HL-60 (cell line): ENCODE measurements at regions not wholly inside any gene's neighbourhood (a gene's known extent, or its start where the extent isn't known, plus 50 kb on each side); places are given as distances from the start of the nearest gene placed in this dataset.

Experiments used
- TF ChIP-seq, protein P1 (sequence below): IDR thresholded peaks from one replicate; pipeline ENCODE4 v1.5.1; 2011; ENCODE audit warnings: low read length, control low read depth, inconsistent platforms; ENCODE audit not compliant: insufficient read depth
- TF ChIP-seq, protein P2 (sequence below): IDR thresholded peaks from 2 replicates; pipeline ENCODE4 v1.6.1; 2012; ENCODE audit warnings: low read depth; ENCODE audit not compliant: insufficient replicate concordance

DNA sequence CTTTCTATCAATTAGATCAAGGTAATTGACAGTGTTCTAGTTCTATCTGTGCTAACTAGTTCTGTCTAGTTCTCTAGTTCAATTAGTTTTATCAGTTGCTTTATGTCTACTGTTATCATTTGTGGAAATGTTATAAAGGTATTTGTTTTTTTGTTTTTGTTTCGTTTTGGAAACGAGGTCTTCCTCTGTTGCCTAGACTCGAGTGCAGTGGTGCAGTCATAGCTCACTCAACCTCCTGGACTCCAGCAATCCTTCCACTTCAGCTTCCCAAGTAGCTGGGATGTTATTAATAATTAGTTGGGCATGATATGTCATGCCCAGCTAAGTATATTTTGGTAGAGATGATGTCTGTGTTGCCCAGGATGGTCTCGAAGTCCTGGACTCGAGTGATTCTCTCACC lies 1682.8 kb upstream of the LRRTM1 start:
- TF ChIP-seq, protein P1, sequence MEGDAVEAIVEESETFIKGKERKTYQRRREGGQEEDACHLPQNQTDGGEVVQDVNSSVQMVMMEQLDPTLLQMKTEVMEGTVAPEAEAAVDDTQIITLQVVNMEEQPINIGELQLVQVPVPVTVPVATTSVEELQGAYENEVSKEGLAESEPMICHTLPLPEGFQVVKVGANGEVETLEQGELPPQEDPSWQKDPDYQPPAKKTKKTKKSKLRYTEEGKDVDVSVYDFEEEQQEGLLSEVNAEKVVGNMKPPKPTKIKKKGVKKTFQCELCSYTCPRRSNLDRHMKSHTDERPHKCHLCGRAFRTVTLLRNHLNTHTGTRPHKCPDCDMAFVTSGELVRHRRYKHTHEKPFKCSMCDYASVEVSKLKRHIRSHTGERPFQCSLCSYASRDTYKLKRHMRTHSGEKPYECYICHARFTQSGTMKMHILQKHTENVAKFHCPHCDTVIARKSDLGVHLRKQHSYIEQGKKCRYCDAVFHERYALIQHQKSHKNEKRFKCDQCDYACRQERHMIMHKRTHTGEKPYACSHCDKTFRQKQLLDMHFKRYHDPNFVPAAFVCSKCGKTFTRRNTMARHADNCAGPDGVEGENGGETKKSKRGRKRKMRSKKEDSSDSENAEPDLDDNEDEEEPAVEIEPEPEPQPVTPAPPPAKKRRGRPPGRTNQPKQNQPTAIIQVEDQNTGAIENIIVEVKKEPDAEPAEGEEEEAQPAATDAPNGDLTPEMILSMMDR = no peak
- TF ChIP-seq, protein P2, sequence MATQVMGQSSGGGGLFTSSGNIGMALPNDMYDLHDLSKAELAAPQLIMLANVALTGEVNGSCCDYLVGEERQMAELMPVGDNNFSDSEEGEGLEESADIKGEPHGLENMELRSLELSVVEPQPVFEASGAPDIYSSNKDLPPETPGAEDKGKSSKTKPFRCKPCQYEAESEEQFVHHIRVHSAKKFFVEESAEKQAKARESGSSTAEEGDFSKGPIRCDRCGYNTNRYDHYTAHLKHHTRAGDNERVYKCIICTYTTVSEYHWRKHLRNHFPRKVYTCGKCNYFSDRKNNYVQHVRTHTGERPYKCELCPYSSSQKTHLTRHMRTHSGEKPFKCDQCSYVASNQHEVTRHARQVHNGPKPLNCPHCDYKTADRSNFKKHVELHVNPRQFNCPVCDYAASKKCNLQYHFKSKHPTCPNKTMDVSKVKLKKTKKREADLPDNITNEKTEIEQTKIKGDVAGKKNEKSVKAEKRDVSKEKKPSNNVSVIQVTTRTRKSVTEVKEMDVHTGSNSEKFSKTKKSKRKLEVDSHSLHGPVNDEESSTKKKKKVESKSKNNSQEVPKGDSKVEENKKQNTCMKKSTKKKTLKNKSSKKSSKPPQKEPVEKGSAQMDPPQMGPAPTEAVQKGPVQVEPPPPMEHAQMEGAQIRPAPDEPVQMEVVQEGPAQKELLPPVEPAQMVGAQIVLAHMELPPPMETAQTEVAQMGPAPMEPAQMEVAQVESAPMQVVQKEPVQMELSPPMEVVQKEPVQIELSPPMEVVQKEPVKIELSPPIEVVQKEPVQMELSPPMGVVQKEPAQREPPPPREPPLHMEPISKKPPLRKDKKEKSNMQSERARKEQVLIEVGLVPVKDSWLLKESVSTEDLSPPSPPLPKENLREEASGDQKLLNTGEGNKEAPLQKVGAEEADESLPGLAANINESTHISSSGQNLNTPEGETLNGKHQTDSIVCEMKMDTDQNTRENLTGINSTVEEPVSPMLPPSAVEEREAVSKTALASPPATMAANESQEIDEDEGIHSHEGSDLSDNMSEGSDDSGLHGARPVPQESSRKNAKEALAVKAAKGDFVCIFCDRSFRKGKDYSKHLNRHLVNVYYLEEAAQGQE = no peak
